H9 (cell line): ENCODE measurements at regions not wholly inside any gene's neighbourhood (a gene's known extent, or its start where the extent isn't known, plus 50 kb on each side); places are given as distances from the start of the nearest gene placed in this dataset.

Experiments
- DNase-seq: peaks from one replicate; pipeline ENCODE4 v3.0.0-alpha.2; 2017
- H2AFZ ChIP-seq: one replicate; pipeline ENCODE4 v1.6.1; 2013; ENCODE audit warnings: mild to moderate bottlenecking, low read length, control low read depth, moderate library complexity
- H2AK5ac ChIP-seq: 2 replicates; pipeline ENCODE4 v1.6.1; 2013; ENCODE audit warnings: low read length, control low read depth, mixed read lengths; ENCODE audit not compliant: insufficient read length
- H2BK120ac ChIP-seq: one replicate; pipeline ENCODE4 v1.6.1; 2013; ENCODE audit warnings: low read depth, mild to moderate bottlenecking, low read length, control low read depth, inconsistent platforms; ENCODE audit not compliant: poor library complexity, severe bottlenecking
- H2BK12ac ChIP-seq: 2 replicates; pipeline ENCODE4 v1.6.1; 2013; ENCODE audit warnings: low read length, control low read depth, mixed read lengths, low read depth; ENCODE audit not compliant: insufficient read length
- H2BK15ac ChIP-seq: 2 replicates; pipeline ENCODE4 v1.6.1; 2013; ENCODE audit warnings: low read depth, low read length, control low read depth
- H2BK20ac ChIP-seq: one replicate; pipeline ENCODE4 v1.6.1; 2013; ENCODE audit warnings: low read depth, mild to moderate bottlenecking, low read length, control low read depth, inconsistent platforms; ENCODE audit not compliant: poor library complexity, severe bottlenecking
- H2BK5ac ChIP-seq: 2 replicates; pipeline ENCODE4 v1.6.1; 2013; ENCODE audit warnings: low read length, control low read depth, mixed read lengths; ENCODE audit not compliant: insufficient read length
- H3K14ac ChIP-seq: 2 replicates; pipeline ENCODE4 v1.6.1; 2013; ENCODE audit warnings: low read length, control low read depth; ENCODE audit not compliant: insufficient read depth
- H3K18ac ChIP-seq: 2 replicates; pipeline ENCODE4 v1.6.1; 2013; ENCODE audit warnings: low read depth, mild to moderate bottlenecking, mixed read lengths, low read length, control low read depth; ENCODE audit not compliant: insufficient read length
- H3K23ac ChIP-seq: 2 replicates; pipeline ENCODE4 v1.6.1; 2013; ENCODE audit warnings: low read length, control low read depth, mixed read lengths, low read depth; ENCODE audit not compliant: insufficient read length
- H3K23me2 ChIP-seq: 2 replicates; pipeline ENCODE4 v1.6.1; 2013; ENCODE audit warnings: low read depth, mild to moderate bottlenecking, mixed read lengths, low read length, control low read depth; ENCODE audit not compliant: insufficient read length, poor library complexity, severe bottlenecking
- H3K27ac ChIP-seq: 2 replicates; pipeline ENCODE4 v1.5.1; 2013; ENCODE audit warnings: low read length, control low read depth, mixed read lengths, low read depth; ENCODE audit not compliant: insufficient read length
- H3K27me3 ChIP-seq: 2 replicates; pipeline ENCODE4 v1.6.1; 2013; ENCODE audit warnings: low read length, control low read depth, inconsistent platforms; ENCODE audit not compliant: insufficient read depth
- H3K4ac ChIP-seq: 2 replicates; pipeline ENCODE4 v1.6.1; 2013; ENCODE audit warnings: low read depth, mild to moderate bottlenecking, control low read depth, inconsistent platforms, low read length, moderate library complexity
- H3K4me1 ChIP-seq: 2 replicates; pipeline ENCODE4 v1.6.1; 2013; ENCODE audit warnings: low read length, control low read depth, inconsistent platforms; ENCODE audit not compliant: insufficient read depth
- H3K4me2 ChIP-seq: 2 replicates; pipeline ENCODE4 v1.6.1; 2013; ENCODE audit warnings: low read length, control low read depth, mixed read lengths; ENCODE audit not compliant: insufficient read length, insufficient read depth
- H3K56ac ChIP-seq: 2 replicates; pipeline ENCODE4 v1.6.1; 2013; ENCODE audit warnings: low read depth, mild to moderate bottlenecking, mixed read lengths, low read length, control low read depth; ENCODE audit not compliant: insufficient read length
- H3K79me1 ChIP-seq: 2 replicates; pipeline ENCODE4 v1.6.1; 2013; ENCODE audit warnings: low read depth, mild to moderate bottlenecking, moderate library complexity, low read length, control low read depth, inconsistent platforms; ENCODE audit not compliant: insufficient read depth, poor library complexity, severe bottlenecking
- H3K79me2 ChIP-seq: 2 replicates; pipeline ENCODE4 v1.6.1; 2013; ENCODE audit warnings: low read length, control low read depth, inconsistent platforms; ENCODE audit not compliant: insufficient read depth
- H3K9ac ChIP-seq: 2 replicates; pipeline ENCODE4 v1.6.1; 2013; ENCODE audit warnings: low read length, control low read depth, mixed read lengths; ENCODE audit not compliant: insufficient read length; ENCODE audit errors: extremely low read depth
- H3K9me3 ChIP-seq: one replicate; pipeline ENCODE4 v1.6.1; 2013; ENCODE audit warnings: low read depth, low read length, inconsistent platforms; ENCODE audit not compliant: control insufficient read depth
- H3T11ph ChIP-seq: one replicate; pipeline ENCODE4 v1.6.1; 2013; ENCODE audit warnings: mild to moderate bottlenecking, low read length, control low read depth, inconsistent platforms
- H4K20me1 ChIP-seq: one replicate; pipeline ENCODE4 v1.6.1; 2013; ENCODE audit not compliant: control insufficient read depth, insufficient read length, insufficient read depth
- H4K5ac ChIP-seq: 2 replicates; pipeline ENCODE4 v1.6.1; 2013; ENCODE audit warnings: low read depth, mild to moderate bottlenecking, mixed read lengths, low read length, control low read depth; ENCODE audit not compliant: insufficient read length
- H4K8ac ChIP-seq: replicated peaks from 2 replicates; pipeline ENCODE4 v1.6.1; 2013; ENCODE audit warnings: low read length, control low read depth, mixed read lengths, low read depth; ENCODE audit not compliant: insufficient read length
- H4K91ac ChIP-seq: 2 replicates; pipeline ENCODE4 v1.6.1; 2013; ENCODE audit warnings: low read depth, mild to moderate bottlenecking, moderate library complexity, mixed read lengths, low read length, control low read depth; ENCODE audit not compliant: insufficient read length
- H3K27ac Mint-ChIP-seq, 3 experiments: 2 replicates in 2 of 3; 3 replicates in 1 of 3; pipeline ENCODE4 v1.8.0; 2020 to 2021; ENCODE audit warnings: mixed read lengths in 3 of 3, mild to moderate bottlenecking in 1 of 3, moderate library complexity in 1 of 3
- H3K27me3 Mint-ChIP-seq: 2 replicates; pipeline ENCODE4 v1.8.0; 2021; ENCODE audit warnings: low read depth, mild to moderate bottlenecking, moderate library complexity, mixed read lengths
- H3K36me3 Mint-ChIP-seq, 3 experiments: 2 replicates in 2 of 3; 3 replicates in 1 of 3; pipeline ENCODE4 v1.8.0; 2020 to 2021; ENCODE audit warnings: low read depth in 3 of 3, mixed read lengths in 3 of 3; ENCODE audit not compliant: insufficient read depth in 1 of 3
- H3K4me1 Mint-ChIP-seq, 2 experiments: 2 replicates each; pipeline ENCODE4 v1.8.0; 2020; ENCODE audit warnings: mixed read lengths in 2 of 2
- H3K4me3 Mint-ChIP-seq, 2 experiments: 2 replicates in 1 of 2; 3 replicates in 1 of 2; pipeline ENCODE4 v1.8.0; 2020 to 2021; ENCODE audit warnings: mild to moderate bottlenecking in 2 of 2, mixed read lengths in 2 of 2, moderate library complexity in 1 of 2
- H3K9me3 Mint-ChIP-seq, 2 experiments: 2 replicates in 1 of 2; 3 replicates in 1 of 2; pipeline ENCODE4 v1.8.0; 2020; ENCODE audit warnings: mild to moderate bottlenecking in 2 of 2, mixed read lengths in 2 of 2, moderate library complexity in 1 of 2
- CTCF ChIP-seq: fragments of 200-600 bp; sonication (generic); conservative IDR thresholded peaks from 3 replicates; pipeline ENCODE4 v1.8.0; 2021; ENCODE audit warnings: antibody characterized with exemption, mild to moderate bottlenecking
- WGBS: extraction: QIAGEN DNeasy Blood & Tissue Kit; methylation state at CpG from one replicate; pipeline ENCODE4 v1.1.7; 2013; ENCODE audit warnings: missing lambda C conversion rate, low lambda C conversion rate, mixed read lengths; ENCODE audit not compliant: insufficient read length; ENCODE audit errors: extremely low coverage; 5-methylcytosine and 5-hydroxymethylcytosine counted together

GRCh38 chr16:74186561-74186971, 110.0 kb upstream of the PSMD7 start:
- Histone ChIP-seq H3K79me2 (no peaks in the 10 kb centered on the region), H4K20me1 (no peaks in the 10 kb centered on the region), H3K4ac (no peak overlapping the region), H3K18ac (no peak overlapping the region), H2BK5ac (no peak overlapping the region), H3K56ac (no peak overlapping the region), H4K5ac (no peak overlapping the region), H3T11ph (no peak overlapping the region), H3K9me3 (no peaks in the 10 kb centered on the region), H2BK20ac (no peak overlapping the region), H3K9ac (no peak overlapping the region), H2AFZ (no peak overlapping the region), H3K79me1 (no peaks in the 10 kb centered on the region), H3K27me3 (no peaks in the 10 kb centered on the region), H4K91ac (no peak overlapping the region), H2BK120ac (no peak overlapping the region), H3K4me2 (no peak overlapping the region), H3K23me2 (no peaks in the 10 kb centered on the region), H3K14ac (no peak overlapping the region), H3K4me1 (no peaks in the 10 kb centered on the region), H2BK15ac (no peak overlapping the region), H2AK5ac (no peak overlapping the region), H3K23ac (no peak overlapping the region), H2BK12ac (no peak overlapping the region), H3K27ac (no peak overlapping the region), H4K8ac (no peak overlapping the region)
- Mint-ChIP-seq H3K36me3 (peaks cover 0 to 4% (median 0%) of the 10 kb centered on the region in 3 experiments; a peak in 2 of 7 replicates), H3K4me1 (no peaks in the 10 kb centered on the region), H3K27me3 (no peaks in the 10 kb centered on the region), H3K9me3 (peaks cover 6 to 12% of the 10 kb centered on the region in 2 experiments; a peak in 3 of 5 replicates), H3K27ac (no peak overlapping the region), H3K4me3 (no peak overlapping the region)
- DNase-seq: no peak
- no peak for TF ChIP-seq CTCF
- WGBS: no CpG with 5 or more reads among the region's 3 CpGs
